ENCODE measurements at regions not wholly inside any gene's neighbourhood (a gene's known extent, or its start where the extent isn't known, plus 50 kb on each side); places are given as distances from the start of the nearest gene placed in this dataset.
A peak's percentile ranks its signal among the peaks of the same experiment; 100 is the strongest.

DNA sequence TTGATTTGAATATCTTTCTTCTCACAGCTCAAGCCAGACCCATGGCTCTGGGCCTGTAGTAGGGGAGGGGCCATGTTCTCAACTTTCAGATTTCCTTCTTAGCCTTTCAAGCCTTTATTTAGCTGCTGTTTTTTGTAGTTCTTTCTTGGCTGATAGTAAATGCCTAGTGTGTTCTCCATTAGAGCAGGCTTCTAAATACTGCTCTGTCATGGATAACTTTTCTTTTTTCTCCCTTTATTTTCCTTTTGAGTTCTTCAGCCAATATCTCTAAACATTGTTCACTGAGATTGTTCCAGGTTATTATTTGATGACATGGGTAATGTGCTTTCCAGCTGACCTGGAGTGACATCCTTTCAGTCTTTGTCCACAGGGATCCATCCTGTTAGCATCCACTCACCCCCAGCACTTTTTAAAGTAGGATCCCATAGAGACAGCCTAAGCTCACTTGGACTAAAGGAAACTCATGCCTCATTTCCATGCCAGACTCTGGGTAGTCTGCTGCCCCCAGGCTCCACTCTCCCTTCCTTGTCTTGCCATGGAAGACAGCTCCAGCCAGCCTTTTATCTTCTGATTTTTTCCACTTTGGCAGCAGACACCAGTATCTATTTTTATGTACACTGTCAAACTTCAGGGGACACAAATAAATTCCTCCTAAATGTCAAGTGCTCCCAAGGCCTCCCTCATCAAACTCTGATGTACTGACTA lies 645.6 kb downstream of the RNF144B start:
- no peak for DNase-seq (ENCODE audit: low spot score)
- no peak for FAIRE-seq

DNA sequence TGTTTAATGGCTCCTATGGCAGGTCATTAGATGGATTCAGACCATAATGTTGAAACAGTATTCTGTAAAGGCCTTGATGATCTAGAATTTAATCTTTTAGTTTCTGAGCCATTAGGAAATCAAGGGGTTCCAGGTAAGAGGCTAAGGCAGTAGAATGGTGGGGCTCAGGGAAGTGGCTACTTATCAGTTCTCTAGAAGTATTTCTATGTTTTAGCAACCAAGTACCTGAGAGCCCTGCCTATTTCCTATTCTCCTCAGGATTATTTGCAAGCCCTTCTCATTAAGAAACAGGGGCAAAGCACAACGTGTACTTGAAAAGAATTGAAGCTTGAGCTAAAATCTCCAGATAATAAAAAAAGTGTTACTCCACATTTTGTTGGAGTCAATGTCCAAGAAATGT lies 646.5 kb downstream of the RNF144B start:
- no peak for FAIRE-seq
- no peak for DNase-seq (ENCODE audit: low spot score)

DNA sequence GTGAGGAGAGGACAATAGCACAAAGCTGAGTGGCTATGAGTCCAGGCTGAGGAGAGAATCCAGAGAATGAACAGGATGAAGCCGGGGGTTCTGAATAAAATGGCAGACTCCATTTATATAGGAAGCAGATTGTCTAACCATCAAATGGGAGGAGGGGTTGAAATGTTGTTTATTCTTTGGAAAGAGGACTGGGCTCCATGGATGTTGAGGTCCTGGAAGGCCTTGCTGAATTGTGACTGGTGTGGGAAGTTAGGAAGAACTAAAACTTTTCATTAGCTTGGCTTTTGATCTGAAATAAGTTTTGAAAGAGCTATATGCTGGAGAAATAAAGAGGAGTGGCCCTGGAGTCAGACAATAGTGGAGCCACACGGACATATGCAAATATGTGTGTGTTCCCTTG lies 647.8 kb downstream of the RNF144B start:
- FAIRE-seq = no peak
- no peak for DNase-seq (ENCODE audit: low spot score)

DNA sequence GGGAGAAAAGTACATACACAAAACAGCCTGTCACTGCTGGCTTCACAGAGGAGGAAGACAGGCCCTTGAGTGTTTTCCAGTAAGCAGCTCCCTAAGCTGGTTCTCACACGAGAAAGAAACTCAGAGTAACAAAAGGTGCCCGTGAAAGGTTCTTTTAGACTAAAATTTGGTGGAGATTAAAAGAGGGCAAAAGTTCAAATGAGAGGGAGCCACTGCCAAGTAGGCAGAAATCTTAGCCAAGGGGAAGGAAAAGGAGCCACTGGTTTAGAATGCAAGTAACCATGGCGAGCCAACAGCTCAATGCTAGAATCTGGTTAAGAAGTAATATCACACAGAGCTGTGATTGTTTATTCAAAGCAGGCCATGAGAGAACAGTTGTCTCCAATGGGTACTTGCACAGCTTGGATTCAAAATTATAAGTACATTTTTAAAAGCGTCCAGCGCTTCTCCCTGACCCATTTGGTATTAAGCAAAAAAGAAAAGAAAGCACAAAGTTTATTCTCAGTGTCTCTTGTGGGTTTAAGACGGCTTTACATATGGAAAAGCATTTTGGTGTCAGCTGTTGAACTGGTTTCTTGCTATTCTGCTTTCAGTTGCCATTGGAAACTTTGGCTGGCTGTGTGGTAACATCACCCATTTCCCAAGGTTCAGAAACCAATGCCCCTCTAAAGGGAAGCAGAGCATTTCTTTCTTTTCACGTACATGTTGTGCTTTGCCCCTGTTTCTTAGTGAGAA lies 648.5 kb downstream of the RNF144B start:
- DNase-seq (ENCODE audit: low spot score) (no peak), FAIRE-seq (no peak)

DNA sequence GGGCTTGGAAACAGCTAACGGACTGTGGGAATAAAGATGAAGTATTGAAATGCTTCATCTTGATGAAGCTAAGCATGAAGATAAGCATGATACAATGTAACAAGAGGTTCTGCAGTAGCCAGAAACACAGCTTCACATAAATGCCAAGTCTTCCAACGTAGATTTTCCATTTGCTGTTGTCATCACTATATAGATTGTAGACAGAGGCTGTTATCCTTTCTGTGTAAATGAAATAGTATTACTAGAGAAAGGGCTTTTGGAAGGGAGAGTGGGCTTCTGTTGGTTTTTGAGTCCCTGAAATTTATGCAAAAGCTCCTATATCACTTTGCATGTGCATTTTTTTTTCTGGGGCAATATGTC lies 649.0 kb downstream of the RNF144B start:
- DNase-seq (ENCODE audit: low spot score) = no peak
- no peak for FAIRE-seq

DNA sequence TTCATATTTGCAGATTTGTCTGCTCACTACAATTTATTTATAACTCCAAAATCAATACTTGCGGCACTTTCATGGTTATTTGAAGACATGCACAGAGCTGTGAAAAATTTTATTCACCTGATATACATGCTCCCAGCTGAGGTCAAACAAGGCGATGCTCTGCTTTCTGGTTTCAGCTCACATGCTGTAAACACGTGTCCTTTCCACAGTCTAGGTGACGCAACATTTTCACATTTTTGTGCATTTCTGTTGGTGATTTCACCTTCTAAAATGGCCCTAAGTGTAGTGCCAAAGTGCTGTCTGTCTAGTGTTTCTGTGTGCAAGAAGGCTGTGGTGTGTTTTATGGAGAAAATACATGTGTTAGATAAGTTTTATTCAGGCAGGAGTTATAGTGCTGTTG lies 650.5 kb downstream of the RNF144B start:
- DNase-seq (ENCODE audit: low spot score) (no peak), FAIRE-seq (no peak)

DNA sequence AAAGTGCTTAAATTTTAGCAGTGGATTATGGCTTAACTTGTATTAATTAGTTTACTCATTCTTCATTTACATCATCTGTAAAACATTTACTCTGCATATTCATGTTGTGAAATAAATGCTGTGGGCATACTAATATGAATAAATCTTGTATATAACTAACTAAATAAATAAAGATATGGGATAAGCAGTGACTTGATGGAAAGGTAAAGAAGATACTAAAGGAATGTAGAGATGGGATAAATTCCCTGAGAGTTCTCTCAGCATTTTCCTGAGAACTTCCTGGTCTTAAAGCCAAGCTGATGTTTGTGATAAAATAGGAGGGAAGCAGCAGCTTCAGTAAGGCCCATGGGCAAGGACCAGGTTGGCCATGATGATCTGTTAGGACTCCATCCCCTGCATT lies 652.1 kb downstream of the RNF144B start:
- DNase-seq (ENCODE audit: low spot score) = no peak
- no peak for FAIRE-seq

DNA sequence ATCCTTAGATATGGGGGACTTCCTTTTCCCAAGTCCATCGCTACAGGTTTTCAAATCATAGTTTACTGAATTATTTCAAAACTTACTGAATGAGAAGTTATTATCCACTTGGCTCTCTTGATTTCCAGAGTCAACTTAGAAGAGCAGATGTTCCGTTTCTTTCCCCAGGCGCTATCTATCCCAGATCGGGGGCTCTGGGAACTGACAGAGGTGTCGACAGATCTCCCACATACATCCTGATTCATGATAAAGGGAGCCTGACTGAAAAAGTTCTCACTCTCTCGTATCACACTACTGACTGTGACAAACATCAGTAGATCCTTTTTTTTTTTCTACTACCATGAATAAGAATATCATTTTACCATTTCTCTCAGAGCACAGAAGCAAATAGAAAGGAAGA lies 654.8 kb downstream of the RNF144B start:
- no peak for DNase-seq (ENCODE audit: low spot score)
- FAIRE-seq = no peak

DNA sequence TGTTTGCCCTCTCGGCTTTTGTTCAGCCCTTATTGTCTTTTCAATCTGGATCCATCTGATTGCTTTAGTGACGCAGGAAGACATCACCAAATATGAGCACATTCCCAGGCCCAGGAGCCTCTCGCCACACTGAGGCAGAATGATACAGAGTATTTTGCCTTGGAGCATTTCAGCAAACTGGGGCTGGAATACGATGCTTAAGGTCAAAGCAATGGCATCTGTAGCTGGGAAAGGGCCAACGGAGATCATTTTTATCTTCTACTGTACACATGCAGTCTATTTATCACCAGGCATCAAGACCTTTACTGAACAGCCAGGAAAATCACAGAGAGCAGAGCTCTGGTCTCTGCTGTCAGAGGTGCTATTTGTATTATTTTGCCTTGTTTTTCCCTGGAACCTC lies 655.3 kb downstream of the RNF144B start:
- DNase-seq (ENCODE audit: low spot score) = no peak
- no peak for FAIRE-seq

DNA sequence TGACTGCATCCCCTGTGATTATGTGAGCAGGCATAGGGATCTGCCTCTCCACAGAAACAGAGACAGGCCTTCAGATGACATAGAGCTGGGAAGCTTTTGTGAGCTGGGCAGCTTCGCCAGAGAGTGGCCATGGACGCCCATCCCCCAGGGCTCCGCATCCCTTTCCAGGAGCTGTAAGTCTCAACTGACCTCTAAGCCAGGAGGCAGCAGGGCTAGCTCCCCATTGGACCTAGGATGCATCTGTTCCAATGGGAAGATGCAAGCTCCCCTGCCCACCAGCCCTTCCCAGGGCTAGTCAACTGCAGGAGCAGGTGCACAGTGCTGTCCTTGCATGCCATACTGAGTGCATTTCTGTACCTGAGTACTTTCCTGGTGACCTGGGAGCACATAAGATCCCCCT lies 663.6 kb downstream of the RNF144B start:
- no peak for FAIRE-seq
- no peak for DNase-seq (ENCODE audit: low spot score)

DNA sequence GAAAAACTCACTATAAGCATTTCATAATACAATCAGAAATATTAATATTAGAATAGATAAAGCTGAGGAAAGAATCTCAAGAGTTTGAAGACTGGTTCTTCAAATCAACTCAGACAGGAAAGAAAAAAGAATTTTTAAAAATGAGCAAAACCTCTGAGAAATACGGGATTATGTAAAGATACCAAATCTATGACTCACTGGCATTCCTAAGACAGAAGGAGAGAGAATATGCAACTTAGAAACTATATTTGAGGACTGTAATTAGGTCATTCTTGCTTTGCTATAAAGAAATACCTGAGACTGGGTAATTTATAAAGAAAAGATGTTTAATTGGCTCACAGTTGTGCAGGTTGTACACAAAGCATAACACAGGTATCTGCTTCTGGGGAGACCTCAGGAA lies 665.1 kb downstream of the RNF144B start:
- FAIRE-seq (no peak), DNase-seq (ENCODE audit: low spot score) (peak; percentile 37)

DNA sequence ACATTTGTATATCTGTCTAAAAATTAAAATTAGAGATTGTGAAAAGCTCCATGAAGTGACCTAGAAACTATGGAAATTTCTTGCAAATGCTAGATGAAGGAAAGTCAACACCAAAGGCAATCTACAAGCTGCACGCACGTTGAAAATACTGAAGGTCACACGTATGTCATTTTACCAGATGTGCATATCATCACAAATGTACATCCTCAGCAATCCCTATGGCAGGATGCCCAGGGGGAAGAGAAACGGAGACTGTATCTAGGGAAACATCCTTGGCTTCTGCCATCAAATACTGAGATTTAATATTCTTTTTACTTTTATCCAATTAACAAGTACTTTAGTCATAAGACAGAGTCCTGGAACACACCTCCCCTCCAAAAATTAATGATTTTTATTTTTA lies 672.0 kb downstream of the RNF144B start:
- no peak for DNase-seq (ENCODE audit: low spot score)
- no peak for FAIRE-seq

DNA sequence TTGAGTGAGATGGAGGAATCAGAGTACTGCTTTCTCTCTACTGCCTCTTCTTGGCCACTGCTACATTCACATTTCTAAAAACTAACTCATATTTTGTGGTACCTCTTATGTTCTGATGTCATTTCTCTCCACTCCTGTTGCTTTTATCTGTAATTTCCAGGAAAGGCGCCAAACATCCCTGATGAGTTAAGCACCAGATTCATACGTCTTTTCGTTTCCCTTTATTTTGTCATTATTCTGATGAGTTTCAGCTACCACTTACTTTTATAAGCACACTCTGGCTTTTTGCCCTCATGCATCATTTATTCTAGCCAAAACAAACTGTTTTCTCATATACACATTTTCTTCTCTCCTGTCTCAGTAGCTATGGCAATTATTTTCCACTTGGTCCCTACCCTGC lies 680.0 kb downstream of the RNF144B start:
- no peak for FAIRE-seq
- no peak for DNase-seq (ENCODE audit: low spot score)

DNA sequence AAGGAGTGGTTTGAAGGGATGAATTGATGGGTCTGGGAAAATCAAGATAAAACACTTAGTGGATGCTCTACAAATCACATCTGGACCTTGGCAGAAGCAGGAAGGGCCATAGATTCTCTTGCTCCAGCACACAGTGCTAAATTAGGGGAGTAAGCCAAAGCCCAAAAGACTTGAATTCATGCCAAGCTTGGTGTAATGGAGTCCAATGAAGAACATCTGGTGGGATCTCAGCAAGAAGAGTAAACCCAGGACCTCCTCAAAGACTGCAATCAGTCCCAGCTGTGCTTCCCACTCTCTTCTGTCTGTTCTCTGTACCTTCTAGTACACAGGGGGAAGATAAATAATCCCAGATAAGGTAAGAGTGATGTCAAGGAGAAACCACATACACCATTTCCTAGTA lies 683.4 kb downstream of the RNF144B start:
- no peak for FAIRE-seq

DNA sequence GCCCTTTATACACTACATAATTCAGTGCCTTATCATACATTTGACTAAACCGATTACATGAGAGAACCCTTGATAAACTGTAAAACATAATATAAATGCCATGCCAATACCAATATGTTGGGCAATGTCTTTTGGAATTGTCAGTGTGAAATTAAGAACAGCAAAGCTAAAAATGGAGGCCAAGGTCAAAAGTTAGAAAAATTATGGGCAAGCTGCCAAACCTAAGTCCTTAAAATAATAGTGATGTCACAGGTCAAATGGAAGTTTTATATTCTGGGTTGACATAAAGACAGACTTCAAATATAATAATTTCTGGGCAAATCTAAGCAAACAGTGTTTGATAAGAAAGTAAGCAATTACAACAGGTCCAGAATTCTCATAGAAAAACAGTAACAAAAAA lies 696.7 kb downstream of the RNF144B start:
- DNase-seq (ENCODE audit: low spot score) (no peak), FAIRE-seq (no peak)

More for the DNA sequence above, 683.4 kb downstream of the RNF144B start:
- no peak for DNase-seq (ENCODE audit: low spot score)

DNA sequence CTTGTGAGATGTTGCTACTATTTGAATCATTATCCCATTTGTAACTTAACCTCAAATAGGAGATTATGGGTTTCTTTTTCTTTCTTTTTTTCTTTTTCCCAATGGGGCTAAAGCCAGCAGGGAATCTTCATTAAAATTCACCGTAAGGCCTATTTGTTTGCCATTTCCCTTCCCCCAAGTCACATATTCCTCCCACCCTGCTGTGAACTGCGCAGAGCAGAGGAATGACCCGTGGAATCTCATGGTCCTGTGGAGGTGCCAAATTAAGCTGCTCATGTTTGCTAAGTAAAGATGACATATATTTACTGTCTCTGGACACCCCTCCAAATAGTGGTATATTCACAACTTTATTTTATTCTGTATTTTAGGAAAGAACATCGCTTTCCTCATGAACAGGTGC lies 699.3 kb downstream of the RNF144B start:
- FAIRE-seq = no peak
- no peak for DNase-seq (ENCODE audit: low spot score)

DNA sequence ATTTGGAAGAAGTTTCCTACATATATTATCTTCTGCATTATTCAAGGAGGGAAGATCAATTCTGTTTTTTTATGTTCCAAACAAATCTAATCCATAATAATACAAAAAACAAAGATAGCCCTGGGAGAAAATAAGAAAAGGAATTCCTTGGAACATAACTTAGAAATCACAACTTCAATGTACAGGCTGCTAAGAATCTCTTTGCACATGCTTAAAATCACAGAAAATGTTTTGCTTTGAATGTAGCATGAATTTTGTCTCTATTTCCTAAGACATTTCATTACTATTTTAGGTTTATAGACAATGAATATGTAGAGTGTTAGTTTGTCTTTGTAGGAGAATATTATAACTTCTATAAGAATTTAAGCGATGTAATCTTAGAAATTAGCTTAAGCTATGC lies 700.1 kb downstream of the RNF144B start:
- DNase-seq (ENCODE audit: low spot score) (no peak), FAIRE-seq (no peak)

DNA sequence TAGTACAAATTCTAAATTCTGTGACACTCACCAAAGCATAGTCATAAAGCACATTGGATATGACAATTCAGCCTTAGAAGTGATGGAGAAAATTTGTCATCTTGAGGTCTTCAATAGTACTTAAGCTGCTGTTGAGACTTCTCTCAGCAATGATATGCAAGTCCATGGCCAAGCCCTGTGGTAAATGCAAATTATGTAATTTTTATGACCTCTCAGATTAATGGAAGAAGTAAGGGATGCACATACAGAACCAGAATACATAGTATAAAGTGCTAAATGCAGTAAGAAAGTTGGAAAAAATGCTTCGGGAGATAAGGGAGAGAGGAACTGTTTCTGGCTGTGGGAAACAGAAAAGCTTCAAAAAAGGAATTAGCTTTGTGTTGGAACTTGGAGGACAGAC lies 700.7 kb downstream of the RNF144B start:
- FAIRE-seq (no peak), DNase-seq (ENCODE audit: low spot score) (no peak)

DNA sequence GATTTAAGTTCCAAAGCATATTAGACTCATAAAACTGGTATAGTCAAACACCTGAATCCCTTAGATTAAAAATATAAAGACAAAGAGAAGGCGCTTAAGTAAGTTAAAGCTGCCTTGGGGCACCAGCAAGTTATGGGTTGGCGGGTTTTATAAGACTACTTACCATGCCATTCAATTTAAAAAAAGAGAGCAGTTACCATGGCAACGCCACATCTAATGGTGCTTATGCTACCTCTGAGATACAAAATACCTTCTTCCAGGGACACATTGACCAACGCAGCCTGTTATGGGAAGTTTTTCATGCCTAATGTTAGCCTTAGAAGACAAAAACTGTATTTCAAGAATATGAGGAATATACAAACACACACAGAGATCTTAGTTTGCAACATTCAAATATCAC lies 713.6 kb downstream of the RNF144B start:
- no peak for FAIRE-seq
- DNase-seq (ENCODE audit: low spot score) = no peak

DNA sequence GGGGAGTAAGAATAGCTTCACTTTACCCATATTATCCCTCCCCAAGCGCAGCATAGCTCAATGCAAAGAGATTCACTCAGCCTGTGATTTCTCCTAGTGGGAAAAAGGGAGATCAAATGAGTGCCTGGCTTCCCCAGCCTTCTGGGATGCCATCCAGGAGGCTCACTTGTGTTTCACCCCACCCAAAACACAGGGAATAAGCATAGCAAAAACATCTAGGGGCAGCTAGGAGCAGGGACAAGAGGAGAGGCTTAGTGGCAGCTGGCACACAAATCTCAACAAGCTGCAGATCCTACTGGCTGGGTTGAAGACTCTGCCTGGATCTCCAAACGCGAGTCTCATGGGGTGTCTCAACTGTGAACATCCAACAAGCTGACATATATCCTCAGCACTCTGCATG lies 715.8 kb downstream of the RNF144B start:
- no peak for DNase-seq (ENCODE audit: low spot score)
- no peak for FAIRE-seq

DNA sequence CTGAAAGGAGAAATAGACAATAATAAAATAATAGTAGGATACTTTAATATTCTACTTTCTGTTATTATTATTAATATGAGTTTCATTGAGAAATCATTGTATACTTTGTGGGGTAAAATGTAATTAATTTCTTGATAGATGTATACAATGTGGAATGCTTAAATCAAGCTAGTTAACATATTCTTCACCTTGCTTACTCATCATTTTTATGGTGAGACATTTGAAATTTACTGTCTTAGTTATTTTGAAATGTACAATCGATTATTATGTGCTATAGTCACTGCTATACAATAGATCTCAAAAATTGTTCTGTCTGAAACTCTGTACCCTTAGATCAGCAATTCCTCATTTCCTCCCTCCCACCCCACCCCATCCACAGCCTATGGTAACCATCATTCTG lies 720.3 kb downstream of the RNF144B start:
- DNase-seq (ENCODE audit: low spot score) = no peak
- FAIRE-seq = no peak

DNA sequence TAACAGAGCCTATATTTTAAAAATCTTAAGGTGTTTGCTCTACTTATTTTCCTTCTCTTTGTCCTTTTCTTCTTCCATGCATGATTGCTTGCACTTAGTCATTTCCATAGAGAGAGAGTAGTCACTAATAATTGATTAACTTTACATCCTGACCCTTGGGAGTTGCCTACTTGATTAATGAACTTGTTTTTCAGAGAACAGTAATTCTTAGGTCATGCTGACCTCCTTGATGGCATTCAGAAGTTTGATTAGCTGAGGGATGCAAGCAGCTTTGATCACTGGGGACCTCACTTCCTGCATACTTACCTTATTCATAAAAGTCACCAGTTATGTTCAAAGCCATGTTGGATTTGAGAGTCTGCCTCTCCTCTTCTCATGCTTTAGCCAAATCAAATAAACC lies 715.6 kb upstream of the ID4 start:
- peak; percentile 14 for DNase-seq (ENCODE audit: low spot score)
- FAIRE-seq = no peak

DNA sequence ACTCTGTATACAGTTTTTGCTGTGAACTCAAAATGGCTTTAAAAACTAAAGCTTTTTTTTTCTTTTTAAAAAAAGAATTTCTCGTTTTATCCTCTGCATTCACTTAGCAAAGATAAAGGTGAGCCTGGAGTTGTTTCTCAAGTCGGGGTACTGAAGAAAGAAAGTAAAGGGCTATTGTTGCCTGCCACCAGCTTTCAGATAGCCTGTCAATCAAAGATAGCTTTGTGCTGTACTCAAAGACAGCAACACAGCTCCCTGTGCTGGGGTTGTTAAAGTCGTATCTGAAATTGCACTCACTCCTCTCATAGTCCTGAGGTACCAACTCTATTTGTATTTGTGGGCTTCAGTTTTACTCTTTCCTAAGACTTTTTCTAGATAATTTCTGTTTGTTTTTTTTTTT lies 710.1 kb upstream of the ID4 start:
- FAIRE-seq = no peak

More for the DNA sequence above, 710.1 kb upstream of the ID4 start:
- no peak for DNase-seq (ENCODE audit: low spot score)
